ENCODE measurements at regions not wholly inside any gene's neighbourhood (a gene's known extent, or its start where the extent isn't known, plus 50 kb on each side); places are given as distances from the start of the nearest gene placed in this dataset.

DNA sequence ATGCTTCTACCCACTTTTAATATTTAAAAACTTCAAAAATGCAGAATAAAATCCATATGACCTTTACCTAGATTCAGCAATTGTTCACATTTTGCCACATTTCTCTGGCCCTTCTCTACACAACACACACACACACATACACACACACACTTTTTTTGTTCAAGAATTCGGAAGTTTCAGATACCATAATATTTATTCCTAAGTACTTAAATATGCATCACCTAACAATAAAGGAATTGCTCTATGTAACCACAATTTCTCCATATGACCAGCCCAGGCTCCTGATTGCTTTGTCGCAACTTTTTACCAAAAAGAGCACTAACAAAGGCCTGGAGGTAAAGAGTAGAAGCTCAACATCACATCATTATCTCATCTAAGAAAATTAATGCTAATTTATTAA lies 106.6 kb downstream of the FAS start:
- Histone ChIP-seq H3K4me3 (no peak overlapping the region), H3K9me3 (no peaks in the 10 kb centered on the region), H3K27ac (no peak overlapping the region), H3K4me1 (no peaks in the 10 kb centered on the region), H3K4me2 (no peak overlapping the region)
- ChIA-PET POLR2A (no interaction called here), CTCF (no interaction called here)
- ATAC-seq (no peak), DNase-seq (ENCODE audit: low read depth in 1 of 2, low spot score in 1 of 2) (no peak), FAIRE-seq (no peak)
- no peak for TF ChIP-seq ZFP36 (IDR thresholded peaks at IDR 0.05; ENCODE audit: borderline replicate concordance, partially characterized antibody)
- TF ChIP-seq POLR2AphosphoS2 (conservative IDR thresholded peaks at IDR 0.05; ENCODE audit: low read length), result no peak
- TF ChIP-seq, protein P1, sequence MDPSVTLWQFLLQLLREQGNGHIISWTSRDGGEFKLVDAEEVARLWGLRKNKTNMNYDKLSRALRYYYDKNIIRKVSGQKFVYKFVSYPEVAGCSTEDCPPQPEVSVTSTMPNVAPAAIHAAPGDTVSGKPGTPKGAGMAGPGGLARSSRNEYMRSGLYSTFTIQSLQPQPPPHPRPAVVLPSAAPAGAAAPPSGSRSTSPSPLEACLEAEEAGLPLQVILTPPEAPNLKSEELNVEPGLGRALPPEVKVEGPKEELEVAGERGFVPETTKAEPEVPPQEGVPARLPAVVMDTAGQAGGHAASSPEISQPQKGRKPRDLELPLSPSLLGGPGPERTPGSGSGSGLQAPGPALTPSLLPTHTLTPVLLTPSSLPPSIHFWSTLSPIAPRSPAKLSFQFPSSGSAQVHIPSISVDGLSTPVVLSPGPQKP (IDR thresholded peaks at IDR 0.05; ENCODE audit: low read depth, low read length), result no peak
- no peak for TF ChIP-seq ESRRA (IDR thresholded peaks at IDR 0.05; ENCODE audit: borderline replicate concordance, low read length)
- no peak for TF ChIP-seq HOXA7 (CRISPR knock-in tag; IDR thresholded peaks at IDR 0.05)
- TF ChIP-seq RARB (CRISPR knock-in tag; IDR thresholded peaks at IDR 0.05), result no peak
- no peak for TF ChIP-seq RCOR1 (IDR thresholded peaks at IDR 0.05; ENCODE audit: low read depth, low read length)
- TF ChIP-seq KDM1A (IDR thresholded peaks at IDR 0.05; ENCODE audit: low read depth), result no peak
- TF ChIP-seq FOSB (CRISPR knock-in tag; IDR thresholded peaks at IDR 0.05), result no peak
- TF ChIP-seq CBX2 (IDR thresholded peaks at IDR 0.05; ENCODE audit: borderline replicate concordance, low read depth), result no peak
- TF ChIP-seq PHF8 (IDR thresholded peaks at IDR 0.05; ENCODE audit: borderline replicate concordance, low read depth), result no peak
- TF ChIP-seq CHD2 (IDR thresholded peaks at IDR 0.05; ENCODE audit: low read length, partially characterized antibody), result no peak
- TF ChIP-seq CEBPB (IDR thresholded peaks at IDR 0.05), result no peak
- WGBS (ENCODE audit: missing lambda C conversion rate), result 61% methylated on average over 2 of the region's 2 CpGs

DNA sequence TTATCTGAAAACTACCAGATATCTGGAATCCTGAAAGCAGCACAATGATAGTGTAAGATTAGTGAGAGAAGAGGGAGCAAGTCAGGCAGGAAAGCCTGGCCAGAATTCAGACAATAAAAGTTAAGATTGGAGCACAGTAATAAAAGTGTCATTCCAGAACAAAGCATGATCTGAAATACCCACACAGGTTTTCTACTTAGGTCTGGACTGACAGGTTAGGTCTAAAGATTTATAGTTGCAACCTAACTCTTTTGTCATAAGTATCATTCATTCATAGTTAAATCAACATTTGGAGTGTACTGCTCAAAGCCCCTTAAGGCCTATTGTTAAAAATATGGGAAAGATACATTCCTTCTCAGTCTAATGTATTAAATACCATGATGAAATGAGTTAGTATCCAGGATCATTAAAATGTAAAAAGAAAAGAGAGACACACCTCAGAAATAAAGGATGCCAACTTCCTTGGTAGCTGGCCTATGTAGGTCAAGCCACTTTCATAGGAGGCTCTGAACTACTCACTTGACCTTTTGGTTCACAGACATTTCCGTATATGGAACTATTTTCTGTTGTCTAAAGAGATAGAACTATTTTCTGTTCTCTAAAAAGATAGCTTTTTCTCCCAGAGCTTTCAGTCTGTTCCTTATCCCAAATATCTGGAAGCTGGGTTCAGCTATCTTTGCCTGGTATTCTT lies 105.2 kb downstream of the FAS start:
- no peak for TF ChIP-seq CBX2 (IDR thresholded peaks at IDR 0.05; ENCODE audit: borderline replicate concordance, low read depth)
- TF ChIP-seq, protein P2, sequence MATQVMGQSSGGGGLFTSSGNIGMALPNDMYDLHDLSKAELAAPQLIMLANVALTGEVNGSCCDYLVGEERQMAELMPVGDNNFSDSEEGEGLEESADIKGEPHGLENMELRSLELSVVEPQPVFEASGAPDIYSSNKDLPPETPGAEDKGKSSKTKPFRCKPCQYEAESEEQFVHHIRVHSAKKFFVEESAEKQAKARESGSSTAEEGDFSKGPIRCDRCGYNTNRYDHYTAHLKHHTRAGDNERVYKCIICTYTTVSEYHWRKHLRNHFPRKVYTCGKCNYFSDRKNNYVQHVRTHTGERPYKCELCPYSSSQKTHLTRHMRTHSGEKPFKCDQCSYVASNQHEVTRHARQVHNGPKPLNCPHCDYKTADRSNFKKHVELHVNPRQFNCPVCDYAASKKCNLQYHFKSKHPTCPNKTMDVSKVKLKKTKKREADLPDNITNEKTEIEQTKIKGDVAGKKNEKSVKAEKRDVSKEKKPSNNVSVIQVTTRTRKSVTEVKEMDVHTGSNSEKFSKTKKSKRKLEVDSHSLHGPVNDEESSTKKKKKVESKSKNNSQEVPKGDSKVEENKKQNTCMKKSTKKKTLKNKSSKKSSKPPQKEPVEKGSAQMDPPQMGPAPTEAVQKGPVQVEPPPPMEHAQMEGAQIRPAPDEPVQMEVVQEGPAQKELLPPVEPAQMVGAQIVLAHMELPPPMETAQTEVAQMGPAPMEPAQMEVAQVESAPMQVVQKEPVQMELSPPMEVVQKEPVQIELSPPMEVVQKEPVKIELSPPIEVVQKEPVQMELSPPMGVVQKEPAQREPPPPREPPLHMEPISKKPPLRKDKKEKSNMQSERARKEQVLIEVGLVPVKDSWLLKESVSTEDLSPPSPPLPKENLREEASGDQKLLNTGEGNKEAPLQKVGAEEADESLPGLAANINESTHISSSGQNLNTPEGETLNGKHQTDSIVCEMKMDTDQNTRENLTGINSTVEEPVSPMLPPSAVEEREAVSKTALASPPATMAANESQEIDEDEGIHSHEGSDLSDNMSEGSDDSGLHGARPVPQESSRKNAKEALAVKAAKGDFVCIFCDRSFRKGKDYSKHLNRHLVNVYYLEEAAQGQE (IDR thresholded peaks at IDR 0.05), result no peak
- TF ChIP-seq CHD2 (IDR thresholded peaks at IDR 0.05; ENCODE audit: low read length, partially characterized antibody), result no peak
- TF ChIP-seq TP53 (CRISPR knock-in tag; IDR thresholded peaks at IDR 0.05), result no peak
- no peak for TF ChIP-seq HOXB5 (CRISPR knock-in tag; IDR thresholded peaks at IDR 0.05)
- TF ChIP-seq SREBF2 (IDR thresholded peaks at IDR 0.05), result no peak
- no peak for TF ChIP-seq FOSB (CRISPR knock-in tag; IDR thresholded peaks at IDR 0.05)
- no peak for TF ChIP-seq TFCP2L1 (CRISPR knock-in tag; IDR thresholded peaks at IDR 0.05)
- TF ChIP-seq CHD4 (IDR thresholded peaks at IDR 0.05; ENCODE audit: borderline replicate concordance), result no peak
- no peak for TF ChIP-seq RCOR1 (IDR thresholded peaks at IDR 0.05; ENCODE audit: low read depth, low read length)
- no peak for TF ChIP-seq HEYL (CRISPR knock-in tag; IDR thresholded peaks at IDR 0.05)
- POLR2A ChIA-PET, result no interaction called here
- FAIRE-seq (no peak), ATAC-seq (no peak), DNase-seq (ENCODE audit: low read depth in 1 of 2, low spot score in 1 of 2) (no peak)
- Histone ChIP-seq H3K9me3 (no peaks in the 10 kb centered on the region), H3K4me1 (no peaks in the 10 kb centered on the region), H3K4me2 (no peak overlapping the region), H3K4me3 (no peak overlapping the region), H3K27ac (no peak overlapping the region)
- CTCF ChIA-PET, result no interaction called here
- 54% methylated on average over 1 of the region's 1 CpG for WGBS (ENCODE audit: missing lambda C conversion rate)
